Esophagus squamous epithelium (tissue), 4 donors: ENCODE measurements at regions not wholly inside any gene's neighbourhood (a gene's known extent, or its start where the extent isn't known, plus 50 kb on each side); places are given as distances from the start of the nearest gene placed in this dataset.

Experiments used
- POLR2A ChIP-seq, 4 donors: fragments of 450-650 bp; IDR thresholded peaks; one replicate each; pipeline ENCODE4 v1.6.1; 2017; ENCODE audit warnings: antibody characterized with exemption in 4 of 4, mild to moderate bottlenecking in 4 of 4, moderate library complexity in 3 of 4
- TF ChIP-seq, protein P1 (sequence below), 6 experiments: fragments of 450-650 bp in 4 of 6; fragments of 200-600 bp in 2 of 6; sonication (generic) in 2 of 6; IDR thresholded peaks; one replicate each; pipeline ENCODE4 v1.5.1; 2016 to 2019; ENCODE audit warnings: antibody characterized with exemption in 6 of 6, mild to moderate bottlenecking in 4 of 6, moderate library complexity in 4 of 6

GRCh38 chrX:13258725-13259124 lies 61.1 kb downstream of the ATXN3L start:
- TF ChIP-seq, protein P1, sequence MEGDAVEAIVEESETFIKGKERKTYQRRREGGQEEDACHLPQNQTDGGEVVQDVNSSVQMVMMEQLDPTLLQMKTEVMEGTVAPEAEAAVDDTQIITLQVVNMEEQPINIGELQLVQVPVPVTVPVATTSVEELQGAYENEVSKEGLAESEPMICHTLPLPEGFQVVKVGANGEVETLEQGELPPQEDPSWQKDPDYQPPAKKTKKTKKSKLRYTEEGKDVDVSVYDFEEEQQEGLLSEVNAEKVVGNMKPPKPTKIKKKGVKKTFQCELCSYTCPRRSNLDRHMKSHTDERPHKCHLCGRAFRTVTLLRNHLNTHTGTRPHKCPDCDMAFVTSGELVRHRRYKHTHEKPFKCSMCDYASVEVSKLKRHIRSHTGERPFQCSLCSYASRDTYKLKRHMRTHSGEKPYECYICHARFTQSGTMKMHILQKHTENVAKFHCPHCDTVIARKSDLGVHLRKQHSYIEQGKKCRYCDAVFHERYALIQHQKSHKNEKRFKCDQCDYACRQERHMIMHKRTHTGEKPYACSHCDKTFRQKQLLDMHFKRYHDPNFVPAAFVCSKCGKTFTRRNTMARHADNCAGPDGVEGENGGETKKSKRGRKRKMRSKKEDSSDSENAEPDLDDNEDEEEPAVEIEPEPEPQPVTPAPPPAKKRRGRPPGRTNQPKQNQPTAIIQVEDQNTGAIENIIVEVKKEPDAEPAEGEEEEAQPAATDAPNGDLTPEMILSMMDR (IDR thresholded peaks at IDR 0.05): no peak
- no peak for TF ChIP-seq POLR2A (IDR thresholded peaks at IDR 0.05)
